ENCODE measurements at regions not wholly inside any gene's neighbourhood (a gene's known extent, or its start where the extent isn't known, plus 50 kb on each side); places are given as distances from the start of the nearest gene placed in this dataset.

- TF ChIP-seq RBBP5 (IDR thresholded peaks at IDR 0.05; ENCODE audit: borderline replicate concordance, low read depth, low read length) = no peak
- TF ChIP-seq RNF2 (IDR thresholded peaks at IDR 0.05; ENCODE audit: borderline replicate concordance, low read depth, low read length, missing control alignments, poor library complexity, severe bottlenecking) = no peak
- no peak for TF ChIP-seq CEBPB (IDR thresholded peaks at IDR 0.05; ENCODE audit: low read depth, low read length)
- TF ChIP-seq TEAD4 (IDR thresholded peaks at IDR 0.05; ENCODE audit: low read depth, low read length) = no peak
- TF ChIP-seq PHF8 (conservative IDR thresholded peaks at IDR 0.05; ENCODE audit: low read depth, low read length) = no peak
- no peak for TF ChIP-seq GABPA (IDR thresholded peaks at IDR 0.05; ENCODE audit: borderline replicate concordance, insufficient read depth, low read length)
- TF ChIP-seq SRF (IDR thresholded peaks at IDR 0.05; ENCODE audit: low read depth, low read length) = no peak
These were observed 66.8 kb downstream of the MSTN start (continued) for GRCh38 chr2:189995679-189996078.
